ENCODE measurements at regions not wholly inside any gene's neighbourhood (a gene's known extent, or its start where the extent isn't known, plus 50 kb on each side); places are given as distances from the start of the nearest gene placed in this dataset.

GRCh38 chr9:101907466-101907865 is 169.0 kb upstream of the GRIN3A start:
- TF ChIP-seq EZH2 (IDR thresholded peaks at IDR 0.05; ENCODE audit: low read depth), result no peak
- TF ChIP-seq CTCF (conservative IDR thresholded peaks at IDR 0.05), result no peak
